ENCODE measurements at regions not wholly inside any gene's neighbourhood (a gene's known extent, or its start where the extent isn't known, plus 50 kb on each side); places are given as distances from the start of the nearest gene placed in this dataset.

GRCh38 chr12:5204271-5204670 is 160.6 kb downstream of the KCNA5 start:
- DNase-seq (ENCODE audit: low read depth) (no peak), FAIRE-seq (no peak)
- no peak overlapping the region for H3K4me3 ChIP-seq (ENCODE audit: low read depth, low read length)
- TF ChIP-seq CTCF (IDR thresholded peaks at IDR 0.05; ENCODE audit: insufficient read depth, low read length, severe bottlenecking): no peak
- no peaks in the 10 kb centered on the region for H3K36me3 ChIP-seq (ENCODE audit: control insufficient read depth, insufficient read depth, low read length)
- H3K27me3 ChIP-seq (ENCODE audit: control insufficient read depth, insufficient read depth, low read length): no peaks in the 10 kb centered on the region

- H3K36me3 ChIP-seq (ENCODE audit: control insufficient read depth, insufficient read depth, low read length): no peaks in the 10 kb centered on the region
- FAIRE-seq (no peak), DNase-seq (ENCODE audit: low read depth) (no peak)
- no peaks in the 10 kb centered on the region for H3K27me3 ChIP-seq (ENCODE audit: control insufficient read depth, insufficient read depth, low read length)
- no peak for TF ChIP-seq CTCF (IDR thresholded peaks at IDR 0.05; ENCODE audit: insufficient read depth, low read length, severe bottlenecking)
- no peak overlapping the region for H3K4me3 ChIP-seq (ENCODE audit: low read depth, low read length)
Measured at GRCh38 chr12:5204831-5205230, 161.2 kb downstream of the KCNA5 start.

DNA sequence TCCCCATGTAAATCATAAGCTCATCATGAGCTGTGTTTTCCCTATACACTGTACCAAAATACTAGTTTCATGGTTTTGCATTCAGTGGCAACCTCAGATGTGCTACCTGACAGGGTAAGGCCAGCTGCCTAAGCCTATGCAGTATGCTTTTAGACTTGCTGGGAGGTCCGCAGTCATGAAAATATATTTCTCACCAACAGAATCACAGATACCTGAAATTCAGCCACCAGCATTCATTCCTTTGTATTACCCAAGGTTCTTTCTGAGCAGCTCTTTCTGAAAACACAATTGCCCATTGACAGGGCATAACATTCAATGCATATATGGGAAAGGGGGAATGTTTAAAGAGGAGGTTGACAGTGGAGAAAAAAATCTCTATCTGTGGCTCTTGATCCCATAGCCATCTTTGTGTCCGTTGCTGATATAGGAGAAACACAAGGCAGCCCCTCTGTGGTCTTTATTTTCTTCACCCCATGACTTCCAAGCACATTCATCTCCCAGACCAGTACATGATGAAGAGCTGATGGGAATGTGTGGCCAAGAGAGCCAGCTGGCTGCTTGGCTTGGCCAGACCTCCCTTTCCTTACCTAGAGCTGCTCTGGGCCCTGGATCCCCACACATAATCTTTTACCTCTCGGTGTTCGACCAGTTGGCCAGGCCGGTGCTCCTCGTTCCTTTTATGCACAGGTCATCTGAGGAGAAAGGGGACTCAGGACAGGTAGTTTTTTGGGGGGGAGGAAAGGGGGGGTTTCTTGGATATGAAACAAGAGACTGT is 162.9 kb downstream of the KCNA5 start:
- FAIRE-seq: no peak

GRCh38 chr12:5210179-5210922 is 166.7 kb downstream of the KCNA5 start:
- DNase-seq (ENCODE audit: low read depth) (no peak), FAIRE-seq (no peak)
- Histone ChIP-seq H3K36me3 (ENCODE audit: control insufficient read depth, insufficient read depth, low read length) (no peaks in the 10 kb centered on the region), H3K27me3 (ENCODE audit: control insufficient read depth, insufficient read depth, low read length) (no peaks in the 10 kb centered on the region), H3K4me3 (ENCODE audit: low read depth, low read length) (no peak overlapping the region)
- no peak for TF ChIP-seq CTCF (IDR thresholded peaks at IDR 0.05; ENCODE audit: insufficient read depth, low read length, severe bottlenecking)

More for the DNA sequence above, 162.9 kb downstream of the KCNA5 start:
- no peak for TF ChIP-seq CTCF (IDR thresholded peaks at IDR 0.05; ENCODE audit: insufficient read depth, low read length, severe bottlenecking)
- Histone ChIP-seq H3K4me3 (ENCODE audit: low read depth, low read length) (no peak overlapping the region), H3K36me3 (ENCODE audit: control insufficient read depth, insufficient read depth, low read length) (no peaks in the 10 kb centered on the region), H3K27me3 (ENCODE audit: control insufficient read depth, insufficient read depth, low read length) (no peaks in the 10 kb centered on the region)
- no peak for DNase-seq (ENCODE audit: low read depth)

GRCh38 chr12:5210923-5211290 is 167.2 kb downstream of the KCNA5 start:
- H3K36me3 ChIP-seq (ENCODE audit: control insufficient read depth, insufficient read depth, low read length): no peaks in the 10 kb centered on the region
- no peak for DNase-seq (ENCODE audit: low read depth)
- H3K4me3 ChIP-seq (ENCODE audit: low read depth, low read length): no peak overlapping the region
- no peak for TF ChIP-seq CTCF (IDR thresholded peaks at IDR 0.05; ENCODE audit: insufficient read depth, low read length, severe bottlenecking)
- FAIRE-seq: no peak
- H3K27me3 ChIP-seq (ENCODE audit: control insufficient read depth, insufficient read depth, low read length): no peaks in the 10 kb centered on the region
